Activated CD4-positive, alpha-beta T cell treated with anti-CD3 and anti-CD28 coated beads for 48 hours (primary cell): ENCODE measurements at regions not wholly inside any gene's neighbourhood (a gene's known extent, or its start where the extent isn't known, plus 50 kb on each side); places are given as distances from the start of the nearest gene placed in this dataset.

ENCODE experiments used
- DNase-seq: peaks from one replicate; pipeline ENCODE4 v3.0.0-alpha.2; 2020

DNA sequence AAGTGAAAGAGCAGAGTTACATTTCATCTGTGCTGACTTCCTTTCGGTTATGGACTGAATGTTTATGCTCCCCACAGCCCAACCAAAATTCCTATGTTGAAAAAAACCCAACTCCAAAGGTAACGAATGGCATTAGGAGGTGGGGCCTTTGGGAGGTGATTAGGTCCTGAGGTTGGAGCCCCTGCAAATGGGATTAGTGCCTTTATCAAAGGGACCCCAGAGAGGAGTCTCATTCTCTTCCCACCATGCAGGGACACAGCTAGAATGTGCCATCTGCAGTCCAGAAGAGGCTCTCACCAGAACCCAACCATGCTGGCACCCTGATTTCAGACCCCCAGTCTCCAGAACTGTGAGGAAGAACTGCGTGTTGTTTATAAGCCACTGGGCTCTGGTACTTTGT, 199.3 kb downstream of the TOMM20 start:
- peak; percentile 1 for DNase-seq

DNA sequence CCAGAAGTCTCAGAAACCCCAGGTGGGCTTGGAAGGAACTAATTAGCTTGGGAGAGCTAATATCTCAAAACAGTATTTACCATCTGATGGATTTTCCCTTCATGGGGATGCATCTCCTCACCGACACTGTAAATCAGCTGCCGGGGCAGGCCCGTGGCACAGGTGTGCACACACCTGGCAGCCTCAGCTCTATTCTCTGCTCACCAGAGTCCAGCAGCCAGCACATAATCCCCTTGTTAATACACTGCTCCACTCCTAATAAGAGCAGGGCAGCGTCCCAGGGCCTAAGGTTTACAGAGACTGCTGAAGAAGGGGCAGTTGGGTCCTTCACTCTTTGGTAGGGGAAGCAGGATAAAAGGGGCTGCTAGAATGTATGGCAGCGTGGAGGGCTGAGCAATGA, 200.0 kb downstream of the TOMM20 start:
- peak; percentile 1 for DNase-seq

DNA sequence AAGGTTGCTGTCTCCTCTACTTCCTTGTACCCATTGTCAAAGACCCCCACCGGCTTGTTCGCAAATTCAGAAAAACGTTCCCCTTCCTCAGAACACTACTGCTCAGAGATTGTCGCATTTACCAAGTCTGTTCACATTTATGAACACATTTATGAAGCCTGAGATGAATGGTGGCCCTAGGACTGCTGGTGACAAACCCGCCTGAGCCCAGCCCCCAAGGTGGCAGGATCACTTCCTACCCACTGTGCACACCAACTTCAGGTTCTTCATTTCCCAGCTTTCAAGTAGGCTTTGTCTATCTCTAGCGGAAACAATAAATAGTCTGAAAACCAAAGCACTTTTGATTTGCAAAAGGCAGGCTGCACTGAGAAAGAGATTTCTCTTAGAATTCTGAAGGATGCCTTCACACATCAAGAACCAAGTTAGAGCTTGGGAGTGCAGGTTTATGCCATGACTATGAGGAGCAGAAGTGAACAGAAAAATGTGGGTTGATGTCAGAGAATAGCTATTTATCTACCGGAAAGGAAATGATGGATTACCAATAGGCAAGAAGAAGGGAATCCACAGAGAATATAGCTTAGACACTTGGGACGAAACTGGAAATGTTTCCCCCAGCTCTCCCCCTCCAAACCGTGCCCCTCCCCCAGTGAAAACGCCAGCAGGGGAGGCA, 200.5 kb downstream of the TOMM20 start:
- peak; percentile 38 for DNase-seq

DNA sequence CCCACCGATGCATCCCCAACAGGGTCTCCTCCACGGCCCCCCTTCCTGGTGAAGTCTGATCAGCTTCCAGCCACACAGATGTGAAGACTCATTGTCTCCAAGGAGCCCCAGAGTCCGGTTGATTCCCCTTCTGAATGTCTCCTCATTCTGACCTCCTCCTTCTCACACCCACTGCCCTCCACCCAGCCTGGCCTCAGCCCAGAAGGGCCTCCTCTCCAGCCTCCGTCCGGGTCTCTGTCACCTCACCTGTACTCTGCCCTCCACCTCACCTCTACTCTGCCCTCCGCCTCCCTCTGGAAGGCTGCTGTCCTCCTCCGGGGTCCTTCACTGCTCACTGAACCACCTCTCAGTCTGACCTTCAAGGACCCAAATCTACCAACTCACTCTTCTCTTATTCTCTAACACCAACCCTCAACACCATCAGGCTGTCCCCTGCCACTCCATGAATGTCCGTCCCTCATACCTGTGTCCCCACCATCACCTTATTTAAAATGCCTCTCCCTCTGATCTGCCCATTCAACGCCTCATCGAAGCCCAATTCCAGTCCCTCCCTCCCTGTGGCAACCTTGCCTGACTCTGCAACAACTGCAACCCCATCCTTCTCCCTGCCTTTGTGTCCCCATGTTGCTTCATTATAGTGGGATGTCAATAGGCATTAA, 201.2 kb downstream of the TOMM20 start:
- DNase-seq = no peak

DNA sequence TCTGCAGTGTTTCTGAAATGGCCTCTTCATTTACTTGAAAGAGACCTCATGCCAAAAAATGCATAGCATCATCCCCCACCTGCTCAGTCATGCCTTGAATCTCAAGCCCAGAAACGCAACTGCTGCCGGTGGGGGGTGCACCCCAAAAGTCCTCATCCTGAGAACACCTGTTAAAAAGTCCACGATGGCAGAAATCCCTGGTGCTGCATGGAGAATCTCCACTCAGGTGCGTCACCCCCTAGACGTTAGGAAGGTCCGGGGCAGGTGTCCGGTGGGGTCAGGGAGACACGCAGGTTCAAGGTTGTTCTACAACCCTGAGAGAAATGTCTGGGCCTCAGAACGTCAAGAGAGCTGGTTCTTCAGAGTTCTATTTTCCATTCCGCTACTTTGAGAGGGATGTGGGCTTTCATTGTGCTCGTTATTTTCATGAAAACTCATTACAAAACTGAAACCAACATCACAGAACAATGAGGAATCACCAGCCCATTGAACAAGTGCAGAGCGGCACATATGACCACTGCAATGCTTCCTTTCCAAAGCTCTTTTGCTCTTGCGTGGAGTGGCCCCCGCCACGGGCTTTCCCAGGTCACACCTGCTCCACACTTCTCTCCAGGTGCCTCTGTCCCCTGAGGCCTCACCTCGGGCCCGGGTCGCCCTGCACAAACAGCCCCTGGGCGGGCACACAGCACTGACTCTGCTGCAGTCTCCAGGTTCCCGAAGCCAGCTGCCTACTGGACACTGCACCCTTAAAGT, 201.9 kb downstream of the TOMM20 start:
- peak; percentile 66 for DNase-seq

DNA sequence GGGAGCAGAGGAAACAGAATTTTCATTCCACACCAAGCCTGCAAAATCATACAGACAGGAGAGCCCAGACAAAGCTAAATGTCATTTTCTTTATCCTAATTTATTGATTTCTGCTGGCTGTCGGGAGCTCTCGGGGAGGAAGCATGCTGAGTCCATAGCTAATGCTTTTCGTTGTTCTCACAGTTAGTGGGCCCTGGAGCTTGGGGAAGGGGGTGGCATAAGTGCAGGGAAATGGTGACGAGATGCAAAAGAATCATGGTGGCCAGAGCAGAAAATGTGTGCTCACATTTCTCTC, 202.4 kb downstream of the TOMM20 start:
- DNase-seq = no peak

DNA sequence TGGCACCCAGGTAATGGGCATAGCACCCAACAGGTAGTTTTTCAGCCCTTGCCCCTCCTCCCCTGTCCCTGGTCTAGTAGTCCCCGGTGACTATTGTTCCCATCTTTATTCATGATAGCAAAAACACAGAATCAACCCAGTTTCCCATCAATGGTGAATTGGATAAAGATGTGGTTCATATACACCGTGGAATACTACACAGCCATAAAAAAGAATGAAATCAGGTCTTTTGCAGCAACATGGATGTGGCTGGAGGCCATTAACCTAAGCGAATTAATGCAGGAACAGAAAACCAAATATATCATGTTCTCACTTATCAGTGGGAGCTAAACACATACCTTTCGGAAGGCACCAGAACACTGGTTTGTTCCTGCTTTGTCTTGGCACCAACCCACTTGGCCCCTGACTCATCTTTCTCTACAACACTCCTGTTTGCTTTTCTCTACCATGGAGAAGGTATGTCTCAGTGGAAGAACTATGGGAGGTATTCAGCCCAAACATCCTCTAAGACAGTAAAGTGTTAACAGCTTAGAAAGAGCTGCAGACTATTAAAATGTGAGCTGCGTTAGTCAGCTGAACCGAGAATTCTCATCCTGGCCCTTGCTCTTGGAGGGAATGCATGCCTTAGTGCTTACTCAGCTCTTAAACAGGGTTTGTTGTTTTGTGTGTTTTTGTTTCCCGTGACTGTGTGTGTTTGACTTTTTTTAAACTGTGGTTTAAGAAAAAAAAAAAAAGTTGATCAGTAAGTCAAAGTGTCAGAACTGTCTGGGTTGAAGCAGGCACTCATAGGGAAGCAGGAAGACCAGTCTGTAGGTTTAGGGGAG, 203.0 kb downstream of the TOMM20 start:
- no peak for DNase-seq

DNA sequence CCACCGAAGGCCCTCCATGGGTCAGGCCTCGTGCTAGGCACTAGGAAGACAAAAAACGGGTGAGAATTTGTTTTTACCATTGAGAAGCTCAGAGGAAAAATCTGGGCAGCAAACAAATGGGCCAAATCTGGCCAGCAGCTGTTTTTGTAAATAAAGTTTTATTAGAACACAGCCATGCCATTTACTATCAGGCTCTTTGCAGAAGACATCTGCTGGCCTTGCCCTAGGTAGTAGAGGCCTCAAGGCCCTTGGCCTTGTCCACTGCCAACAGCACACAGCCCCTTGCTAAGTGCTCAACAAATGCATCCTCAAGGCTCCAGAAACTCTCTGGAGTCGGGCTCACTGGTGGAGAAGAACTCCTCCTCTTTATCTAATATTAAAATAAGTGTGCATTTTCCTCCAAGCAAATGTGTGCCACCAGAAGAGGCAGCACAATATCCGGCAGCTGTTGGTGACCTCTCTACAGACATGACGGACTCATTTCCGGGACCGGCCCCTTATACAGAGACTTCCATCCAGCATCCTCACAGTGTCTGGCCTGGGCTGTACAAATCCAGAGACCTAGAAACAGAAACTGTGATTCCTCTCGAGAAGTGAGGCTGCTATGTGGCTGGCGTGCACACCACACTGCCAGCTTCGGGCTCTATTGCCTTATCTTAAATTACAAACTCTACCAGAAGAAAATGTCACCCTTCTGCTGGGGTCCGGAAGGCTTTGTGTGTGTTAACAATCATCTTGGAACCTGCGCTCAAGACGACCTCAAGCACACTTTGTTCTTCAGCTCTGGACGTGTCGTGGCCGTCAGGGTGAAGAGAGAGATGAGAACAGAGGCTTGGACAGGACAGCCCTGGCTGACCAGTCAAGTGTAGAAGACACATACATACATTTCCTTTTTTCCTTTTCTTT, 203.9 kb downstream of the TOMM20 start:
- DNase-seq = no peak

DNA sequence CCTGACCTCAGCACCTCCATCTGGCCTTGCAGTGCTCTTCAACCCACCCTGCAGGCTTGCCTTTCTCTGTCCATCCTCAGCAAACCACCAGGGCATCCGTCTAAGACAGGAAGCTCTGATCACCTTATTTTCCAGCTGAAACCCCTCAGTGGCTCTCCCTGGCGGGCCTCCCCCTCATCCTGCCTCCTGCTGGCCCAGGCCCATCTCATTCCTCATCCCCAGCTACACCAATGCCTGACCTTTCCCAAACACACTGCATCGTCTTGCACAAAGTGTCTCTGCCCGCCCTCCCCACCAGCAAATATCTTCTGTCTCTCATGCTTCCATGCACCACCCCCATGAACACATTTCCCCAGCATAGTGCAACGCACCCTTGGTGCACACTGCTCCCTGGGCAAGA, 205.0 kb downstream of the TOMM20 start:
- DNase-seq = no peak

DNA sequence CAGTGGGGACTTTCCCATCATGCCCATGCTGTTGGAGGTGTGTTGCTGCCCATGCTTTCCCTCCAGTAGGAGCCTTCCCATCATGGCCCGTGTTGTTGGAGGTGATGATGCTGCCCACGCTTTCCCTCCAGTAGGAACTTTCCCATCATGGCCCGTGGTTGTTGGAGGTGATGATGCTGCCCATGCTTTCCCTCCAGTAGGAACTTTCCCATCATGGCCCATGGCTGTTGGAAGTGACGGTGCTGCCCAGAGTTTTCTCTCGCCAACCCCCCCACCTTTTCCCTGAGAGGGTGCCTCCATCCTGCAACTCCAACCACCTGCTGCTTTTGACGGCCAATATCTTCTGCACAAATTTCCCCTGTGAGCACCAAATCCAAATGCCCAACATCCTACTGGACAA, 205.7 kb downstream of the TOMM20 start:
- DNase-seq = no peak

DNA sequence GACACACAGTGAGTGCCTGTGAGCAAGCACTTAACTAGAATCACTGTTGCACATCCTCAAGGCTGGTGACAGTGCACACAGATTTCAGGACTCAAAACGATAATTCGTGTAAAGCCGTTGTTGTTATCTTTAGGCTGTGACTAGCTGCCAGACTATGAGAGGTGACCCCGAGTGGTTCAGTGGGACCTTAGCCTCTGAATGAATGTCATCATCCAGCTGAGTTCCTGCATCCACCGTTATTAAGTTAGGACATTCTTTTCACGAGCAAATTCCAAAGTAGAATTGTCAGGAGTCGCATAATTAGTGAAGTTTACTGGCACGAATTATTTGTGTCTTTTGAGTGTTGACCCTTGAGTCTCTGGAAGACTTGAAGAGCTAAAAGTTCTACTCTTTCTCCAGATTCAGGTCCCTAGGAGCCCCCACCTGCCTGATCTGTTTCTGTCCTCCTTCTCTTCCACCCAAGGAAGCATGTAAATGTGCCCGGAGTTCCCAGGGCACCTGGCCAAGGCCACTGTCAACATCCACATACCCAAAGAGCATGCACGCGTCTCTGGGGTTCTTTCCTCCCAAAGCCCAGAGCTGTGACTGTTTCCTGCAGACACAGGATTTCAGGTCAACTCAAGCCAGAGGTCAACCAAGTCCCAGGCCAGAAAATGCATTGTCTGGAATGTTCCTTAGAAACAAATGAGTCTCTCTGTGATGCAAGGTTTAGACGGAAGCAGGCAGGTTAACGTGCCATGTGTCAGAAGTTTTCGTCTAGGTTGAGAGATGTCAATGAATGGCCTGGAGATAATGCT, 207.2 kb downstream of the TOMM20 start:
- DNase-seq = no peak

DNA sequence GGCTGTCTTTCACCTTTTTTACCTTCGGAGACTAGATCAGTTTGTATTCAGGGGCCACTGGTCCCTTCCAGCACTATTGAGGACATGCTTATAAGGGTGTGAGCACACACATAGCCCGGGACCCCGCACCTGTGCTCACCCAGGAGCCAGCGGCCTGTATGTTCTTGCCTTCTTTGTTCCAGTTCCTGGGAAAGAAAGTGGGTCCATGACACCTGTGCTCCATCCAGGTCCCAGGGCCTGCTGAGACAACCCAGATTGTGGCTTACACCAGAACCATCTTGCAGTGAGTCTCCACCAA, 207.8 kb downstream of the TOMM20 start:
- DNase-seq = no peak

DNA sequence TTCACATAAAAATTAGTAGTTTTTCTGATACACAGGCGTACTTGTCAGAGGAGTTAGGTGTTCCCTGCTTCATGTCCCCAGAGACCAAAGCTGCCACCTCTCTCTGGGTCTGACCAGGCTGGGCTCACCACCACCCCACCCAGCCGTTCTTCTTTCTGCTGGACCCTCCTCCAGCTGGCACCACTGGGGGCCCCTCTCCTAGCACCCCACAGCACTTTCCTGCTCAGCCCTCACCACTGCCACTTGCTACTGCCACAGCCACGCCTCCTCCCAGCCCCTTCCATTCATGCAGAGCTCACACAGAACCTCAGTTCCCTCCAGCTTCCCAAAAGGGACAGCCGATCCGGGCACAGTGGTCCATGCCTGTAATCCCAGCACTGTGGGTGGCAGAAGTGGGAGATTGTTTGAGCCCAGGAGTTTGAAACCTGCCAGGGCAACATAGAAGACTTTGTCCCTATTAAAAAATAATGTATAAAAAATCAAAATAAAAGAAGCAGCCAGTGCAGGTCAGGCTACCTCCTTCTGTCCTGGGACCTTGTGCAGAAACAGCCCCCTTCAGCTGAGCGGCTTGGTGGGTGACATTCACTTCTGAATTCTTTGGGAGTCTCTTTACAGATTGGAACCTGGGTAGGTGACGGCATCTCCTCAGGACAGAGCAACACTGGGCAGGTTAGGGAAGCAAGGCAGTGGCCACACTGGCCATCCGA, 208.3 kb downstream of the TOMM20 start:
- DNase-seq = no peak

DNA sequence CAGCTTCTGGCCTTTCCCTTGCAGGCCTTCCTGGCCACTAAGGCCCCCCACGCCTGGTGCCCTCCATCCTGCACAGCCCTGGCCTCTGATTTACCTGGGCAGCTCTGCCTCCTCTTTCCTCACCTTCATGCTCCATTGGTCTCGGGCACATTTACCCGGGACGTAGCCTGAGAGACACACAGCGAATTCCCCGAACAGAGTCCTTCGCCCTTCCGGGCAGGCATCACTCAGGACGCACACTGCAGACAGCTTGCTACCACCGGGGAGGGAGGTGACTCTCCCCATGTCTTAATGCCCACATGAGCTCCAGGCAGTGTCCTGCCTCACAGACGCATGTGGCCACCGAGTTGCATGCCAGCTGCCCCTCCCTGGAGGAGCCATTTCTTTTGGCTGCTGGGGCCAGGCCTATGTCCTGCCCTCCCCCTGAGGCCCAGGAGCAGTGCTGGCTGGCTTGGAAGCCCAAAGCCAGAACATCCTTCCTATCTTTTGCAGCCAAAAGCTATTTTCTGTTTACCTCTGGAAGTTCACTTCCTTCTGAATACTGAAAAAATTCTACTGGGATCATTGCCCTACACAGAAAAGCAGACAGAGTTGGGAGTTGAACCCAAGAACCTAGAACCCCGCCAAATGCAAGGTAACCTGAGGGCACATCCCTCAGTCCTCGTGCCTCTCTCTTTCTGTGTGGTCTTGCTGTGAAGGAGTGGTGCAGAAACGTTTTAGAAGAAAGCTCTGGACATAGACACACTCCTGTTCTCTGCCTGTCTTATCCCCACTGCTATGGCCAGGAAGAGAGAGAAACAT, 209.5 kb downstream of the TOMM20 start:
- no peak for DNase-seq

DNA sequence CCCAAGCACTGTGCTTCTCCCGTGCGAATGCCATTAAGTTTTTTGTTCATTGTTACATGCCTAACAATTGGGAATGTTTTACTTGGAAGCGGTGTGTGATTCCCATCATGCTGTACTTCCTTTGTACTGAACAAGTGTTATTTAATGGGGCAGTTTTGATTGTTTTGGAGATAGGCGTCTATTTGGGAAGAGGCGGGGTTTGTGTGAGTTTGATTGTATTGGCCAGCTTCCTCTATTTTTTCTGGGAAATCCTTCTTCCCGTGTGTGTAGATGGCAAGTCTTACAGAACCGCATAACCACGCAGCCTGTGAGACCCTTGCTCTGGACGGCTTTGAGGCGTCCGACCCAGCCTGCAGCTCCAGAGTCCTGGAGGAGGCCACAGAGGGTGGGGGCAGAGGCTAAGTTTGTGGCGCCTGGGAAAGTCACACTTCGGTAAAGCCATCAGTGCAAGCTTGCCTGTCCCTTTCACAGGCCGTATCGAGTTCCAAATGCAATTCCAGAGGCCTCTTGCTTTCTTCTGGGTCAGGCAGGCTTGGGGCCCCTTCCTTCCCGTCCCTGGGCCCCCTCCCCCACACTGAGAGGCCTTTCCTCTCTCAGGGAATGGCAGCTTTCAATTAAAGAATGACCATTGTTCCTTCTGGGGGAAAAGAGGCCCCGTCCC, 210.3 kb downstream of the TOMM20 start:
- DNase-seq = no peak

DNA sequence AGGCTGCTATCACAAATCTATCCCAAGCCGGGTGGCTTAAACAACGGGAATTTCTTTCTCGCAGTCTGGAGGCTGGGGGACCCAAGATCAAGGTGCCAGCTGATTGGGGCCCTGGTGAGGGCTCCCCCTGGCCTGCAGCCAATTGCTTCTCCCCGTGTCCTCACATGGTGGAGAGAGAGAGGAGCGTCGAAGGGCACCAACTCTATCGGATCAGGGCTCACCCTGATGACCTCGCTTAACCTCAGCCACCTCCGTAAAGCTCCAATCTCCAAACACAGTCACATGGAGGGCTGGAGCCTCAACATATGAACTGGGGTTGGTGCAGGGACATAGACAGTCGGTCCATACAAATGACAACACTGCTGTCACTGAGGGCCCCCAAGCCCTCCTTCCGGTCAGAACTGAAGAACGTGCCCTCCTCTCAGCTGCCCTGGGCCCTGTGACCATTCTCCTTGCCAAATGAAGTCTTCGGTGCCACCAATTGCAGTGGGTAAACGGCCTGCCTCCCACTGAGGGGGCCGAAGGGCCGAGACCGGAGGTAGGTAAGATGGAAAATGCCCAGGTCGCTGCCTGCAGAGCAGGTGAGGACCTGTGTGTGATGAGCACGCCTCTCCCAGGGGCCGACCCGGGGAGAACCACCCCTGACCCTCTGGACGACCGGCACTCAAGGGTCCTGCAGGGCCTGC, 211.0 kb downstream of the TOMM20 start:
- no peak for DNase-seq

DNA sequence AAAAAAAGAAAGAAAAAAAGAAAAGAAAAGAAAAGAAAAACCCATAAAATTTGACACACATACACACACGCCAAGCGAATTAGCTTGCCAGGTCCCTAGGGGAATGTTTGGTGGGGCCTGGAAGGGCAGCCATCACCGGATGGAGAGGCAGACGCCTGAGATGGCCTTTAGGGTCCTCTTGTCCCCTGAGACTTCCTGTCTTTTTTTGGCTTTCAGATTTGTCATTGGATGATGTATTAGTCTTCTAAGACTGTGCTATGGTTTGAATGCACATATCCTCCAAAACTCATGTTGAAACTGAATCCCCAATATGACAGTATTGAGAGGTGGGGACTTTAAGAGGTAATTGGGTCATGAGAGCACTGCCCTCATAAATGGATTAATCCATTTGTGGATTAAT, 211.8 kb downstream of the TOMM20 start:
- DNase-seq = no peak

DNA sequence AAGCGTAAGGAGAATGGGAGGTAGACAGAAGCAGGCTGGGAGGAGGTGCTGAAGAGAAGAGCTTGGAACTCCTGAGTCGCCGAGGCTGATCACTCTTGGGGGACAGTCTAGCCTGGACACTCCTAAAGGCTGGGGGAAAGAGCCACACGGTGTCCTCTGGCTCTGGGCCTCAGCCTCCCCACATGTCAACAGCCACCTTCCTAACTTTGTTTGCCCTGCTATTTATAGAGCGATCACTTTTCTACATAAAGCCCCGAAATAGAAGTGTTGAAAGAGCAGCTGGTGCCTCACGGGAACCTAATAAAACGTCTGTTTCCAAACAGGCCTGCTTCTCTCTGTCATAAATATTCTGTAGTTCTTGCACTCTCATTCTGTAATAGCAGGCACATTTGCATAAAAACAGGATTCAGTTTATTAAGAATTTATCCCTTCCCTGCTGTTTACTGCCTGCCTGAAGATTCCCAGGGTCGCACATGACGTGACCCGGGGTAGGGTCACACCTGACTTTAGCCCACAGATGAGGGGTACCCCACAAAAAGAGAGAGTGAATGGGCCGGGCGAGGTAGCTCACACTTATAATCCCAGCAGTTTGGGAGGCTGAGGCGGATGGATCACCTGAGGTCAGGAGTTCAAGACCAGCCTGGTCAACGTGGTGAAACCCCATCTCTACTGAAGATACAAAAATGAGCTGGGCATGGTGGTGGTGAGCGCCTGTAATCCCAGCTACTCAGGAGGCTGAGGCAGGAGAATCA, 212.5 kb downstream of the TOMM20 start:
- no peak for DNase-seq
